Endothelial cell of umbilical vein (primary cell): ENCODE measurements at regions not wholly inside any gene's neighbourhood (a gene's known extent, or its start where the extent isn't known, plus 50 kb on each side); places are given as distances from the start of the nearest gene placed in this dataset.
"Not testable (repeated sequence)": the region's sequence is repeated elsewhere in the genome, so short reads cannot be mapped to it uniquely, and the experiment has no call there.

Experiments used
- BruUV-seq: library from RNA; stranded (reverse); fragments of 400-500 nt; replicated peaks from 2 replicates; lab custom pipeline; 2021; lab: Mats Ljungman, UMichigan
- CTCF ChIA-PET: fragments of 300-600, 350-600 bp; sonication (Branson Sonifier 250); formaldehyde crosslinking; loops from one replicate; lab custom pipeline; 2021; ENCODE audit warnings: antibody characterized with exemption, inconsistent platforms; lab: Charles Lee
- POLR2A ChIA-PET: fragments of 300-600, 350-600 bp; sonication (Branson Sonifier 250); formaldehyde crosslinking; loops from one replicate; lab custom pipeline; 2021; ENCODE audit warnings: antibody characterized with exemption, inconsistent platforms; lab: Charles Lee
- DNase-seq: peaks from one replicate; pipeline ENCODE4 v3.0.0-alpha.2; 2011; ENCODE audit warnings: low read depth, low spot score
- FAIRE-seq: peaks from 2 replicates; lab custom pipeline; 2011; peaks lifted over from hg19 to GRCh38; lab: Jason Lieb, UNC
- H2AFZ ChIP-seq: 2 replicates; pipeline ENCODE4 v1.6.0; 2012; ENCODE audit warnings: low read depth, low read length, control low read depth, inconsistent platforms
- H3K27ac ChIP-seq: 2 replicates; pipeline ENCODE4 v1.5.1; 2011; ENCODE audit warnings: low read depth, mild to moderate bottlenecking, control low read depth, low read length, moderate library complexity; ENCODE audit not compliant: insufficient read depth
- H3K27me3 ChIP-seq, 2 experiments: 2 replicates each; pipeline versions ENCODE4 v1.6.0 to v1.6.1; 2011; ENCODE audit warnings: low read length in 2 of 2, mixed read lengths in 1 of 2; ENCODE audit not compliant: control insufficient read depth in 2 of 2, insufficient read depth in 2 of 2
- H3K36me3 ChIP-seq, 2 experiments: 2 replicates in 1 of 2; 3 replicates in 1 of 2; pipeline ENCODE4 v1.5.1; 2011; ENCODE audit warnings: low read length in 2 of 2, mild to moderate bottlenecking in 1 of 2, moderate library complexity in 1 of 2; ENCODE audit not compliant: control insufficient read depth in 2 of 2, insufficient read depth in 2 of 2; ENCODE audit errors: extremely low read depth in 1 of 2
- H3K4me1 ChIP-seq: 3 replicates; pipeline ENCODE4 v1.5.1; 2011; ENCODE audit warnings: mild to moderate bottlenecking, low read length; ENCODE audit not compliant: control insufficient read depth, insufficient read depth; ENCODE audit errors: extremely low read depth
- H3K4me2 ChIP-seq: 2 replicates; pipeline ENCODE4 v1.6.1; 2011; ENCODE audit warnings: low read length, control low read depth, mixed read lengths; ENCODE audit not compliant: insufficient read depth
- H3K4me3 ChIP-seq, 3 experiments: fragments of 200-600 bp in 1 of 3; sonication (generic), shearing (Covaris generic) in 1 of 3; replicated peaks in 1 of 3; 2 replicates each; pipeline ENCODE4 v1.5.1; 2011 to 2016; ENCODE audit warnings: control low read depth in 3 of 3, low read length in 3 of 3, mild to moderate bottlenecking in 2 of 3, inconsistent platforms in 1 of 3, low read depth in 1 of 3, moderate library complexity in 1 of 3; ENCODE audit not compliant: insufficient read depth in 1 of 3
- H3K79me2 ChIP-seq: 2 replicates; pipeline ENCODE4 v1.6.0; 2012; ENCODE audit warnings: low read length, inconsistent platforms; ENCODE audit not compliant: control insufficient read depth, insufficient read depth
- H3K9ac ChIP-seq: replicated peaks from 2 replicates; pipeline ENCODE3; 2011; ENCODE audit warnings: low read length, control low read depth; ENCODE audit not compliant: insufficient read depth; ENCODE audit errors: extremely low read depth
- H3K9me1 ChIP-seq: replicated peaks from 3 replicates; pipeline ENCODE4 v1.6.0; 2011; ENCODE audit warnings: mild to moderate bottlenecking, low read length; ENCODE audit not compliant: control insufficient read depth, insufficient read depth; ENCODE audit errors: extremely low read depth
- H3K9me3 ChIP-seq: replicated peaks from 2 replicates; pipeline ENCODE4 v1.5.1; 2012; ENCODE audit warnings: low read length, inconsistent platforms; ENCODE audit not compliant: control insufficient read depth, insufficient read depth
- H4K20me1 ChIP-seq: replicated peaks from 2 replicates; pipeline ENCODE3; 2011; ENCODE audit warnings: mild to moderate bottlenecking, low read length; ENCODE audit not compliant: control insufficient read depth, insufficient read depth; ENCODE audit errors: extremely low read depth
- CTCF ChIP-seq, 2 donors: IDR thresholded peaks; 1 replicate in 1 of 2; 2 replicates in 1 of 2; pipeline ENCODE4 v1.5.1; 2011; ENCODE audit warnings: low read length in 2 of 2, mild to moderate bottlenecking in 2 of 2, moderate library complexity in 2 of 2, control low read depth in 1 of 2, inconsistent platforms in 1 of 2, low read depth in 1 of 2; ENCODE audit not compliant: insufficient read depth in 1 of 2; ENCODE audit errors: extremely low read depth in 1 of 2
- EZH2 ChIP-seq: IDR thresholded peaks from 2 replicates; pipeline ENCODE4 v1.6.1; 2012; ENCODE audit warnings: borderline replicate concordance, low read depth, mild to moderate bottlenecking, moderate library complexity, low read length, inconsistent platforms; ENCODE audit not compliant: severe bottlenecking
- FOS ChIP-seq: IDR thresholded peaks from 2 replicates; pipeline ENCODE4 v1.6.1; 2011; ENCODE audit warnings: mild to moderate bottlenecking, low read length, moderate library complexity, borderline replicate concordance; ENCODE audit not compliant: insufficient read depth
- GATA2 ChIP-seq: IDR thresholded peaks from 2 replicates; pipeline ENCODE4 v1.7.0; 2011; ENCODE audit warnings: low read depth, mild to moderate bottlenecking, moderate library complexity, mixed read lengths, low read length; ENCODE audit not compliant: insufficient read length, insufficient read depth
- JUN ChIP-seq: IDR thresholded peaks from 2 replicates; pipeline ENCODE4 v1.6.1; 2011; ENCODE audit warnings: borderline replicate concordance, low read depth; ENCODE audit not compliant: insufficient read length, insufficient read depth
- MYC ChIP-seq: IDR thresholded peaks from one replicate; pipeline ENCODE4 v1.6.1; 2011; ENCODE audit warnings: mild to moderate bottlenecking, low read depth, low read length
- POLR2A ChIP-seq: IDR thresholded peaks from 2 replicates; pipeline ENCODE4 v1.6.1; 2012; ENCODE audit warnings: low read depth, mild to moderate bottlenecking, control low read depth, low read length
- POLR2AphosphoS5 ChIP-seq: IDR thresholded peaks from 2 replicates; pipeline ENCODE4 v1.6.1; 2012; ENCODE audit warnings: low read depth, mild to moderate bottlenecking, control low read depth, low read length, moderate library complexity; ENCODE audit not compliant: insufficient read depth
- dilution Hi-C: fragments of 300-500 bp; cut with MboI; formaldehyde crosslinking; loops from one replicate; pipeline ENCODE4 v1.15.0; 2019; ENCODE audit warnings: low sequenced_read_pairs; ENCODE audit not compliant: extremely low pct_ligation_motif_present
- intact Hi-C: fragments of 100-400 bp; cut with micrococcal nuclease; formaldehyde crosslinking; loops from one replicate; pipeline ENCODE4 v1.10.0; 2022
- TF ChIP-seq, protein P1 (sequence below): IDR thresholded peaks from 2 replicates; pipeline ENCODE4 v1.6.1; 2011; ENCODE audit not compliant: insufficient read depth, insufficient read length

DNA sequence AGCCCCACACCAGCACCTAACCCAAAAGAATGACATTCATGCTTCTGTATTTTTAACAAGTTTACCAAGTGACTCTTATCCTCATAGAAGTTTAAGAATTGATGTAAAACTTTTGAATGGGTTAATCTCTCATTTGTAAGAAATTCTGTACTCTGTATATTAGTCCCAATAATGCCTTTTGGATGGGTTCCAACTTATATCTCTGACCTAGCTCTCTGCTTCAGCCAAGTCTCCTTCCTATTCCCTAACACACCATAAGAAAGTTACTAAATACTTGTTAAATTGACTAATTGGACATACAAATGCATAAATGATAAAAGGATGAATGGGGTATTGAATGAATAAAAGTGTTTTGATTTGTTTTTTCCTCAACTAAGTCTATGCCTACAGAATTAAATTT, 557.3 kb downstream of the TMTC2 start:
- no peak overlapping the region for H2AFZ ChIP-seq
- no peaks in the 10 kb centered on the region for H3K79me2 ChIP-seq
- H4K20me1 ChIP-seq = no peaks in the 10 kb centered on the region
- no peaks in the 10 kb centered on the region for H3K9me1 ChIP-seq
- intact Hi-C loops (no loop called here), dilution Hi-C loops (no loop called here)
- ChIA-PET POLR2A (no interaction called here), CTCF (no interaction called here)
- TF ChIP-seq FOS (no peak), EZH2 (no peak), MYC (no peak), GATA2 (no peak), JUN (no peak), CTCF (IDR thresholded peaks at IDR 0.05; ENCODE audit: extremely low read depth in 1 of 2, insufficient read depth in 1 of 2, low read depth in 1 of 2, low read length in 2 of 2) (no peak), POLR2AphosphoS5 (no peak), POLR2A (no peak)
- TF ChIP-seq, protein P1, sequence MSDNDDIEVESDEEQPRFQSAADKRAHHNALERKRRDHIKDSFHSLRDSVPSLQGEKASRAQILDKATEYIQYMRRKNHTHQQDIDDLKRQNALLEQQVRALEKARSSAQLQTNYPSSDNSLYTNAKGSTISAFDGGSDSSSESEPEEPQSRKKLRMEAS = no peak
- no peaks in the 10 kb centered on the region for H3K27me3 ChIP-seq
- FAIRE-seq = no peak
- BruUV-seq = no TSS peak
- H3K4me2 ChIP-seq = no peak overlapping the region
- no peak for DNase-seq
- no peak overlapping the region for H3K9ac ChIP-seq
- no peak overlapping the region for H3K27ac ChIP-seq
- no peaks in the 10 kb centered on the region for H3K36me3 ChIP-seq
- no peaks in the 10 kb centered on the region for H3K9me3 ChIP-seq
- no peaks in the 10 kb centered on the region for H3K4me1 ChIP-seq
- H3K4me3 ChIP-seq = no peak overlapping the region

DNA sequence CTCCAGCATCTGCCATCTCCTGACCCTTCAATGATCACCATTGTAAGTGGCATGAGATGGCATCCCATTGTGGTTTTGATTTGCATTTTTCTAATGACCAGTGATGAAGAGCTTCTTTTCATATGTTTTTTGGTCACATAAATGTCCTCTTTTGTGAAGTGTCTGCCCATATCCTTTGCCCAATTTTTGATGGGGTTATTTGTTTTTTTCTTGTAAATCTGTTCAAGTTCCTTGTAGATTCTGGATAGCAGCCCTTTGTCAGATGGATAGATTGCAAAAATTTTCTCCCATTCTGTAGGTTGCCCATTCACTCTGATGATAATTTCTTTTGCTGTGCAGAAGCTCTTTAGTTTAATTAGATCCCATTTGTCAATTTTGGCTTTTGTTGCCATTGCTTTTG, 547.3 kb downstream of the TMTC2 start:
- FAIRE-seq, H3K9ac ChIP-seq, CTCF ChIA-PET, DNase-seq, H3K36me3 ChIP-seq, H3K9me3 ChIP-seq, H3K79me2 ChIP-seq, dilution Hi-C loops, H3K4me2 ChIP-seq, H3K9me1 ChIP-seq, intact Hi-C loops, H3K27me3 ChIP-seq, POLR2A ChIA-PET, H3K27ac ChIP-seq, H3K4me1 ChIP-seq, H2AFZ ChIP-seq, H4K20me1 ChIP-seq, H3K4me3 ChIP-seq, BruUV-seq: not testable (repeated sequence)

- POLR2A ChIA-PET, H3K4me1 ChIP-seq, CTCF ChIA-PET, H3K4me3 ChIP-seq, H3K36me3 ChIP-seq, H2AFZ ChIP-seq, dilution Hi-C loops, H4K20me1 ChIP-seq, H3K79me2 ChIP-seq, H3K27ac ChIP-seq, BruUV-seq, H3K9ac ChIP-seq, H3K4me2 ChIP-seq, intact Hi-C loops, H3K27me3 ChIP-seq, FAIRE-seq, H3K9me3 ChIP-seq, H3K9me1 ChIP-seq, DNase-seq: not testable (repeated sequence)
These were observed 540.3 kb downstream of the TMTC2 start for GRCh38 chr12:83226960-83227359.
